GM18873 (cell line): ENCODE measurements at regions not wholly inside any gene's neighbourhood (a gene's known extent, or its start where the extent isn't known, plus 50 kb on each side); places are given as distances from the start of the nearest gene placed in this dataset.

ENCODE experiments used
- ATAC-seq: cut with Tn5 transposase; IDR thresholded peaks from one replicate; pipeline ENCODE4 v1.9.1; 2021; ENCODE audit warnings: mild to moderate bottlenecking, moderate library complexity, moderate number of reproducible peaks; ENCODE audit not compliant: unreplicated experiment, low FRiP score

- no peak for ATAC-seq
Observed at GRCh38 chr2:160666154-160667060, 172.8 kb upstream of the RBMS1 start.

- ATAC-seq, result no peak
Observed at GRCh38 chr2:160667811-160668210, 174.2 kb upstream of the RBMS1 start.

- no peak for ATAC-seq
Observed at GRCh38 chr2:160670618-160671017, 177.0 kb upstream of the RBMS1 start.

GRCh38 chr2:160672211-160672610 is 178.6 kb upstream of the RBMS1 start:
- no peak for ATAC-seq

DNA sequence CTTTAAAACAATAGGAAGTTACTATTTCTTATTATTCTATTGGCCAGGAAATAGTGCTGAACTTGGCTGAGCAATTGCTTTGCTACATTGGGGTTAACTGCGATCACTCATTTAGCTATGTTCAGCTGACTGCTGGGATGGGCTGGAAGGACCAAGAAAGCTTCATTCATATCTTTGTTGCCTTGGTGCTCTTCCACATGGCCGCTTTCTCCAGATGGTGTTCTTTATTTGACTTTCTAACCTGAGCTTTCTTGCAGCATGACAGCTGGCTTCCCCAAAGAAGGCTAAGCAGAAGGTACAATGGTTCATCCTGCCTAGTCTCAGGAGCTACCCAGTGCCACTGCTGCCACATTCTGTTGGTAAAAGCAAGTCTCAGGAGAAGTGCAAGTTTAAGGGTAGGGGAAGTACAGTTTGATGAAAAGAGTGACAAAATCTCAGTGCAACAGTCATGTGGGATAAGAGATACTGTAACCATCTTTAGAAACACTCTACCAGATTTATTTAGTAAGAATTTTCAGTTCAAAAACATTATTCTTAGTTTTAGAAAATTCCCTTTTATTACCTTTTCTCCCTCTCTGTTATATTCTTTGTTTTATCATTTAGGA is 180.6 kb upstream of the RBMS1 start:
- no peak for ATAC-seq

DNA sequence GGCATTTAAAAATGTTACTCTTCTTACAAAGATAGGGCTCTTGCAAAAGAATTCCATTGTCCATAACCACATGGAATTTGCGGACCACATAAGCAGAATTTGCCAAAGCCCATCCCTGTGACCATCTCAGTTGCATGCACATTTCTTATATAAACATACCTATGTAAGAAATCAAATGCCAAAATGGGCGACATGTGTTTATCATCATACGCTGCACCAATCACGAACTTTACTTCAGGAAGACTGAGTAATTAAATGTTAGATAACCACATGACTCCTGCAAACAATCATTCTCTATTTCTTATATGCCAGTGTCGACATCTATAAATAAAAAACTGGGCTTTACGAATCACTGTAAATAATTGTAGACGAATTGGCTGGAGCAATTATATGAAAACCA is 186.1 kb upstream of the RBMS1 start:
- ATAC-seq, result no peak

GRCh38 chr2:160680294-160680693 is 186.7 kb upstream of the RBMS1 start:
- ATAC-seq, result no peak

DNA sequence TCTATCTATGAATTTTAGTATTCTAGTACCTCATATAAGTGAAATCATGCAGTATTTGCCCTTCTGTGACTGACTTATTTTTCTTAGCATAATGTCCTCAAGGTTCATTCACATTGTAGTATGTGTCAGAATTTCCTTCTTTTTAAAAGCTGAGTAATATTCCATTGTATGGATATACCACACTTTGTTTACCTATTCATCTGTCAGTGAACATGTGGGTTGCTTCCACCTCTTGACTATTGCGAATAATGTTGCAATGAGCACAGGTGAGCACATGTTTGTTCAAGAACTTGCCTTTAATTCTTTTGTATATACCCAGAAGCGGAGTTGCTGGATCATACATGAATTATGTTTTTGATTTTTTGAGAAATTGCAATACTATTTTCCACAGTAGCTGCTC is 187.4 kb upstream of the RBMS1 start:
- no peak for ATAC-seq

GRCh38 chr2:160683206-160683605 is 189.6 kb upstream of the RBMS1 start:
- ATAC-seq, result no peak

GRCh38 chr2:160687629-160688028 is 194.0 kb upstream of the RBMS1 start:
- no peak for ATAC-seq

DNA sequence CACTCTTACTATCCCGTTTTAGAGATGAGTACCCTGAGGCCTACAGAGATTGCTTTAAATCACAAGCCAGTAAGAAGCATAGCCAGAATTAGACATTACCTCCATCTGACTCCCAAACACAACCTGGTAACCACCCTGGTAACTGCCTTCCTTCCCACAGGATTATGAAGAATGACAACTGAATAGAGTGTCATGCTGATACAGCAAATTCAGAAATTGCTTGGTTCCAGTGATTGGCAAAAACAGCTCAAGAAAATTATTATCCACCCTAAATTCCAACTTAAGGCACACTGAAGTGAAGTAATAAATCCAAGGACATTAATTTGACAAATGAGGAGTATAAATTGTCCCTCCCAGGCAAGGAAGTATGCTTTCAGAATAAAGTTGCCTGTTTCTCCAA is 195.8 kb upstream of the RBMS1 start:
- ATAC-seq, result no peak

- no peak for ATAC-seq
Observed at GRCh38 chr2:160694221-160694620, 200.6 kb upstream of the RBMS1 start.

DNA sequence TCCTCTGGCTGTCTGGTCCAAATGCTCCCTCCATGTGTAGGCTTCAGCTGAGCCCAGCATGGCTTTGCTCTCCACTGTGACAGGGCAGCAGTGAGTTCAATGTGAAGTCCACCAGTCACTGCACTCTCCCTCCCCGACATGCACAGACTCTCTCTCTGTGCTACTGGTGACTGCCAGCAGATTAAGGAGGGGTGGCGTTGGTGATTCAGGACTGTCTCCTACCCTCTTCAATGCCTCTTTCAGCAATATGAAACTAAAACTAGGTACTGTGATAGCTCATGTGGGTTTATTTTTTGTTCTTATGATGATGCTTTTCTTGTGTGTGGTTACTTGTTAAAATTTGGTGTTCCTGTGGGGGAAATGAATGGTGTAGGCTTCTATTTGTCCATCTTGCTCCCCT is 201.0 kb upstream of the RBMS1 start:
- ATAC-seq, result no peak

- no peak for ATAC-seq
Observed at GRCh38 chr2:160695402-160696086, 201.9 kb upstream of the RBMS1 start.

DNA sequence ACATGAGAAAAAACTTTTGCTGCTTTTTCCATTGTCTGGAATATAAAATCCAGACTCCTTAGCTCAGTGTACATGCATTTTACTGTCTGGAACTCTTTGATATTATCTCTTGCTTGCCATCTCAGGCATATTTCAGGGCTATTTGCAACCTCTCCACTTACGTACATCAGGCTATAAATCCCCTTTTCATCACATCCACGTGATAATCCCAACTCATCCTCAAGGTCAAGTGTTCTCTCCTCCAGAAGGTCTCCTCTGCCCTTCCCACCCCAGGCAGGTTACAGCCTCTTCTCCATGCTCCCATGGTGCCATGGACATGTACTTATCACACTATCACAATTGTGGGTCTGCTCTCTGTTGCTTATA is 202.5 kb upstream of the RBMS1 start:
- no peak for ATAC-seq

DNA sequence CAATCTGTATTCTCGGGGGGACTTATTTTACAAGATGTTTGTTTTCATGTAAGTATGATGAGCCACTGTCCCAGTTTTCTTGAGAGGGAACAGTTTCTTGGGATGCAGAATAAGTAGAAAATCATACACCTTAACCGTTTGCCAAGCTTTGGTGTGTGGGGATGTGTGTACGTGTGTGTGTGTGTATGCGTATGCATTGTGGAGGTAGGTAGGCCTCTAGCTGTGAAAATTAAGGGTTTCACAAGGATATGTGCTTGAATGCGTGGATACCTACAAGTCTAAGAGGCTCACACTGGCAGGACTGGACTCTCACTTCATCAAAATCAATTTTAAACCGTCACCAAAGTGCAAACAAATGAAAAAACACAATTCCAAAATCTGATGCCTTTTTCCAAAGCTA is 204.2 kb upstream of the RBMS1 start:
- no peak for ATAC-seq

DNA sequence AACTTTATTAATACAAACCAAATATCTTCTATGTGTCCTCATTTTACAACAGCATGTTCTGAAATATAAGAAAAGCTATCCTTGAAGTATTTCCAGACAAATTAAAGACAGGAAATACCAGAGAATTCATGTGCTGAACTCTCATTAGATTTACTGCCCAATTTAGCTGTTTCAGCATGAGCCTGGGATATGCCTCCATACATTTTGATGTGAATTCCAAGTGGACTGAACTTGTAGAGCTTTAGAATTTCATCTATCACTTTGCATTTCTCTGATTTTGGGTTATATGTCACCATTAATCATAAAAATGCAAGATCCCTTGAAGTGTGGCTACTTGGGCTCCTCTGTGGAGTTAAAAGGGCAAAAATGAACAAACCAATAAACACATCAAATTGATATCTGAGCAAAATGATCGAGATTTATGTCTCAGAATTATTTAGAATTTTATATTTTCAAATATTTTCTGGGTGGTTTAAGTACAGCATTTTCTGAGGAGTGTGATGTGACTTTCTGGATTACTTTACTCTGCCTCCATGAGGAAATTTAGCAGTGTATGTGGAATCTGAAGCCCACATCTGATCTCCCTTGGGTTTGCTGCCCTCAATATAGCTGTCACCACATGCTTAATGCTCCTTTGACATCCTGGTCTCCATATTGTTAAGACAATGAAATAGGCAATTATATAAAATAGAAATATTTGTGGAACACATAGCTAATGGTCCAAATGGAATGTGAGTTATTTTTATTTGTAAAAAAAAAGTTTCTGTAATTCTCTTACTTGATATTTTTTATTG is 206.6 kb upstream of the RBMS1 start:
- ATAC-seq, result no peak

GRCh38 chr2:160701822-160702221 is 208.2 kb upstream of the RBMS1 start:
- no peak for ATAC-seq

- ATAC-seq, result no peak
Observed at GRCh38 chr2:160702754-160703153, 209.1 kb upstream of the RBMS1 start.

GRCh38 chr2:160703648-160704585 is 210.3 kb upstream of the RBMS1 start:
- ATAC-seq, result peak; percentile 87
